DMS153 treated with DMSO at 0.1 percent for 48 hours (cell line): ENCODE measurements at regions not wholly inside any gene's neighbourhood (a gene's known extent, or its start where the extent isn't known, plus 50 kb on each side); places are given as distances from the start of the nearest gene placed in this dataset.

Source experiments
- DNase-seq: peaks from one replicate; lab custom pipeline; 2025; ENCODE audit not compliant: unreplicated experiment; lab: John Stamatoyannopoulos, UW

DNA sequence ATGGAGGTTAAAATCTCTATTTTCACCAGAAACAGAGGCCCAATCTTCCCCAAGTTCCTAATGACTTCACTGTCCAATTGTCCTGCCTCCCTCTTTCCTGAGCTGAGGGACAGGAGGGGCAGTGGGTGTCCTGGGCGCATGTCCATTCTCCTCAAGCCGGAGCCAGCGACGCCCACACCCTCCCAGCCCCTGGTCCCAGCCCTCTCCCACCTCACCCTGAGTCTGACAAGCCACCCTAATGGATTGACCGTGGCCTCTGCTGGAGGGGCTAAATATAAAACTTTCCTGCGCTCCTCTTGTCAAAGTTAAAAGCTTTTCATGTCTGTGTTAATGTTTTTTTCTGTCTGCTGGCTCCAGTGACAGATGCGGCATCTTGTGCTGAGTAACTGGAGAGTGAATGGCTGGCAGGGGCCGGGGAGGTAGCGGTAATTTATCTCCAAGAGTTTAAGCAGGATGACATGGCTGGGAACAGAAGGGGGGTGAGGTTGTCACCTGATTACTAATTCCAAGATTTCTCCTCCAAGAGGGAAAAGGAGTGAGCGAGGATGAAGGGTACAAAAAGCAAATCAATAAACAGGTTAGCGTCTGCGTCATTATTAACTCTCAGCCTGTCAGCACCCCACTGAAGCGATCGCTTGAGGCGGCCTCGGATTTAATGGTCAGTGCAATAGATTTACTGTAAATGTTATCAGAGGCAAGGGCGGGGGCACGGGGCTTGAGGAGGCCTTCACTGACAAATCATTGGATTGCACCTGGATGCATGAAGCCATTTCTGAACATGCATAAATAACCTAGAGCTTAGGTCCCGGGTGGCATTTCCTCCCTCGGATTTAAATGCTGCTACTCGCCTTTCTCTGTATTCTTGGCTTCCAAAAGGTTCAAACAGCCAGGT lies 118.1 kb upstream of the MAFB start:
- no peak for DNase-seq

DNA sequence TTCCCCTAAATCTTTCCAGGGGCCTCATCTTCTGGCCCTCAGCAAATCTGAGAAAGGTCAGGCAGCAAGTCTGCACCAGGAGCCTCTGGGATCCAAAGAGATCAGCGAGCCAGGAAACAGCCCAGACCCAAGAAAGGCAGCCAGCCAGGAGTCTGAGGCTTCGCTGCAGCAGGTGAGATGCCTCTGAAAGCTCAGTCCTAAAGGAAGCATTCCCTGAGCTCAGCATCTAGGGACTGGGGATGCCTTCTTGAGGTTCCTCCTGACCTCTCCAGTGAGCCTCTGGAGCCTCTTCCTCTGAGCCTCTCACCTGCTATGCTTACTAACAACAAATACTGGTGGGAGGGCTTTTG lies 118.8 kb upstream of the MAFB start:
- no peak for DNase-seq

GRCh38 chr20:40808936-40809335 lies 119.9 kb upstream of the MAFB start:
- DNase-seq, result no peak

- no peak for DNase-seq
Measured at GRCh38 chr20:40809361-40809760, 120.3 kb upstream of the MAFB start.

DNA sequence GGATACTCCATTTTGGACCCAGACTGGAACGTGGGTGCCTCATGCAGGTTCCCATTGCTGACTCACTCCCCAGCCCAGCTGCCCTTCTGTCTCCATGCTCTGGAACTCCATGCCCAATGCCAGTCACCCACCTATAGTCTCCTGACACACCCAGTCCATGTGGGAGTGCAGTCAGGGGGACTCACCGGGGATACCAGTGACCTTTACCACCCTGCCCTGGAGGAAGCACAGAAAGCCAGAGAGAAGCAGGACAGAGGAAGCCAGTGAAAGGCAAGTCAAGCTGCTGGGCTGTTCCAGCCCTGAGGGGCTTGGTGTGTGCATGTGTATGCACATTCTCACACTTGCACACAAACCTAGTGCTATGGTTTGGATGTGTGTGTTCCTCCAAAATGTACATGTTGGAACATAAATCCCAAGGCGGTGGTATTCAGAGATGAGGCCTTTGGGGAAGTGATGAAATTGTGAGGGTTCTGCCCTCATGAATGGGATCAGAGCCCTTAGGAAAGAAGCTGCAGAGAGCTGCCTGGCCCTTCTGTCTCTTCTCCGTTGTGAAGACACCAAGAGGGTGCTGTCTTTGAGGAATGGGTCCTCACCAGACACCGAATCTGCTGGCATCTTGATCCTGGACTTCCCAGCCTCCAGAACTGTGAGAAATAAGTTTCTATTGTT lies 121.4 kb upstream of the MAFB start:
- DNase-seq, result no peak

DNA sequence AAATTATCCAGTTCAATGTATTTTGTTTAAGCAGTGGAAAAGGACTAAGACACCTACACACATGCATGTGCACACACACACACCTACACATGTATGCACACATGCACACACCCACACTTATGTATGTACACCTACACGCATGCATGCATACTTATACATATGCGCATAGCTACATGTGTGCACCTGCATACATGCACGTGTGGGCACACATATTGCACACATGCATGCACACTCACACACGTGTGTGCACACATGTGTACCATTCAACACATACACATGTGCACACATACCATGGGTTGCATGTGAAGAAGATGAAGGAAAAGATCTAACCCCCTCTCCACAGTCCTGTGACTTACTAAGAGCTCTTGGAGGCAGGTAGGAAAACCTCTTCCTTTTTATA lies 122.0 kb upstream of the MAFB start:
- no peak for DNase-seq

- no peak for DNase-seq
Measured at GRCh38 chr20:40811660-40812414, 122.8 kb upstream of the MAFB start.

GRCh38 chr20:40812415-40812925 lies 123.4 kb upstream of the MAFB start:
- DNase-seq, result no peak

- DNase-seq, result no peak
Measured at GRCh38 chr20:40813029-40813431, 124.0 kb upstream of the MAFB start.

DNA sequence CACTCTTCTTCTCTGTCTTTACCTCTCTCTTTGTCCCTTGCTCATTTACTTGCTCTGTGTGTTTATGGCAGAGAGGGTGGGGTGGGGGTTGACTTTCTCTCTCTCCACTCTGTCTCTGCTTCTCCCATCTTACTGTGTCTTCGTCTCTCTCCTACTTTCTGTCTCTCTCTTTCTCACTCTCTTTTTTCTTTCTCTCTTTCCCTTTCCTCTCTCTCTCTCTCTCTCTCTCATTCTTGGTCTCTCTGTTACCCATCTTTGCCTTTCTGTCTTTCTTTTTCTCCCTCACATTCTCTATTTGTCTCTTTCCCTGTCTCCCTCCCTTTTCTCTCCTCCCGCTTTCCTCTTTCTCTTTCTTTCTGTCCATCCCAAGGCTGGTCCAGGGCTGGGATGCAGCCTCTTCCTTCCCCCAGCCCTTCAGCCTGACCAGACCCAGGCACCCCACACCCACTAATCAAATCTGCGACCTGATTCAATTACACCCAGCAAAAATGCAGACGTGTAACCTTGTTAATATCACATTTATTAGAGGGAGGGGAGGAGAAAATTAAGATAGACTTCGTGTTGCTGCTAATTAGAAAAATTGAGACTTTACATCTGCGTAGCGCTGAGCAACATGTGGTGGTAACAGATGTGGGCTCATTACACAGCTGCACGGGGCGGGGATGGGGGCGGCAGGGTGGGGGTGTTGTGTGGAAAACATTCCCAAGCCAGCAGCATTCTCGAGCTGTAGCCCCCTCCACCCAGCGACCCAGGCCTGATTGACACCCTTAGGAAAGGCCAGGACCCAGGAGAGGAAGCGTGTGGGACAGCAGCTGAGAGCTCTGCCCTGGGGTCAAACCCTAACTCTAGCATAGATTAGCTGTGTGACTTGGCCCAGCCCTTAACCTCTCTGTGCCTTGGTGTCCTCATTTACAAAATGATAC lies 124.9 kb upstream of the MAFB start:
- DNase-seq, result no peak

- no peak for DNase-seq
Measured at GRCh38 chr20:40814631-40814960, 125.6 kb upstream of the MAFB start.

- no peak for DNase-seq
Measured at GRCh38 chr20:40815156-40816038, 126.4 kb upstream of the MAFB start.

DNA sequence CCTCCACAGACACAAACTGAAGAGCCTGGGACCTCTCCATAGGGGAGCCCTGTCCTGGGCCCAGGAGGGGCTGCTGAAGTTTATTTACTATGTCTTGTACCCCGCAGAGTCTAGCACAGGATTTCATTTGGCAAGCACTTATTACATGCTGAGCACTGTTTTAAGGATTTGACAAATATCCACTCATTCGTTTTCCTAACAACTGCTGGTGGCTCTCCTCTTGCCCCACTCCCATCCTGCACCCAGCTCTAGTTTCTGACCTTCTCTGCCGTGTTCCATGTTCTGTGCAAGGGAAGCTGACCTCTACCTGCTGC lies 127.0 kb upstream of the MAFB start:
- DNase-seq, result no peak

DNA sequence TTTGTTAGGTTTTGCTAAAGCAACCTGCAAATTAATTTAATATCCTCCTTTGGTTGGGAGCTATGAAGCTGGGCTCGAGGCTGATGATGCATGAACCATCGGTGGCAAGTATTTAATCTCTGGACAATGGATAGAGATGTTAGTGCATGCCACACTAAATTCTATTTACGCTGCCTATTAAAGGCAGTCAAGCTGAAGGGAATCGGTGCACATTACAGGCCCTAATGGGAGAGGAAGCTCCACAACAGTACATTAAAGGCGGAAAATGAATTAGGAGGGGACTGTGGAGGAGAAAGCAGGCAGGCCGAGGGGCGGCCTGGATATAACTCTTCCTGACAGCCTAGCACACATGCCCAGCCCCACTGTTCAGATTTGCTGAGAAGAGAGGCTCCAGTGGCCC lies 132.4 kb upstream of the MAFB start:
- no peak for DNase-seq

- DNase-seq, result no peak
Measured at GRCh38 chr20:40826699-40827098, 137.7 kb upstream of the MAFB start.

- no peak for DNase-seq
Measured at GRCh38 chr20:40835321-40835720, 146.3 kb upstream of the MAFB start.

DNA sequence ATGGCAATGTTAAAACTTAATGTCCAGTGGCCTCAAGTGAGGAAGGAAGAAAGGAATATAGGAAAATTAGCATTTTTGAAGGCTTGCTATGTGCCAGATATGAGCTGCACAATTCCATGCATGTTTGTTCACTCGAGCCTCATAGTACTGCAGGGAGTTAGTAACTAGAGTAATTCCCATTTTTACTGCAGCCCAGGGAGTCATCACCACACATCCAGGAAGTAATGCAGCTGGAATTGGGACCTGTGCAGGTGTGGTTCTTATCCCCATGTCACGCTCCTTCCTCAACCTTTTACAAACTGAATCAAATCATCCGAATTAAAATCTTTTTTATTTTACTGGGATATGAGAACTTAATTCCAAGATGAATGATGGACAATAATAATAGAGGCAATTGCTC lies 149.5 kb upstream of the MAFB start:
- DNase-seq, result no peak

DNA sequence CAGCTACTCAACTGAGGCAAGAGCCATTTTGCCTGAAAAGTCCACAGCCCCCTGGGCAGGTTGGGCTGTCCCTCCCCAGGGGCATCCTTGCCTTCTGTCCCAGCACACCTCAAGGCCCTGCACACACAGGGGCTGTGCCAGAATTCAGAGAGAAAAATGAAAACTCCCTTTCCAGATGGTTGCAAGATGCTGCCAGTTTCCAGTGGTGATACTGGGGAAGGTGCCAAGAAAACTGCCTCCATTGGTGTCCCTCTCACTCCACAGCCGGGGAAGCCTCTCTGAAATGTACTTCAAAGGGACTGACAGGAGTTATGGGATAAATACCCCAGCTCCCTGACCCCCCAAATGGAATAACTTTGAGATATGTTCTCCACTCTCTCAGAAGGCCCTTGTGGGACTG lies 154.2 kb upstream of the MAFB start:
- DNase-seq, result no peak

DNA sequence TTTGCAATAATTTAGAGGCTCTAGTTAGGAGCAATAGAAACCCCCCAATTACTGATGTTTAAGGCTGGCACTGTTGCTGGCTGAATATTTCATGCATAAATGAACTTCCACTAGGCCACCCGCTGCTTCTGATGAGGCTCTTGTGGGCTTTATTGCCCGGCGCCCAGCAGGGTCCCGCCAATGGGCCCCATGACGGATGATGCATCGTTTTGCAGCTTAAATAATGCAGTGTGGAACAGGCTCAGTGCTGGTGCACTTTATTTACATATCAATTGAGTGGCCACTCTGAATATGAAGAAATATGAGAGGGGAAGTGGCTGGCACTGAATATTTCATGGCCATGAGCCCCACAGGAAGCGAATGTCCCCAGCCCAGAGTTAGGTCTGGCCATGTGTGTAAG lies 155.3 kb upstream of the MAFB start:
- DNase-seq, result no peak

DNA sequence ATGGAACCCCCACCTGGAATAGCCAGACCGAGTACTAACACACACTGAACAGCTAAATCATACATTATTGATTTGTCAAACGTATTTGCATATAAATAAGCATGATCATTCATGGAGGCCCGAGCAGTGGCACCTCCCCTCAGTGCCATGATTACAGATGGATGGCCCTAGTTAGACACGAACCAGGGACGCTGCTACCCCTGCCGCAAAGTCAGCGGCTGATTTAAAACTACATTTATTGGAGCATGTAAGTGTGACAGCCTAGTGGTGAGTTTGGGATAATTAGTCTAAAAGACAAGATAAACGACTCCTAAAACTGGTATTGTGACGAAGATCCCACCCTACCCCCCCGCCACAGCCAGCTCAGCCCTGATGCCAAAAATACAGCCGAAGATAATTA lies 159.1 kb upstream of the MAFB start:
- no peak for DNase-seq
